Smooth muscle cell of the brain vasculature (primary cell): ENCODE measurements at regions not wholly inside any gene's neighbourhood (a gene's known extent, or its start where the extent isn't known, plus 50 kb on each side); places are given as distances from the start of the nearest gene placed in this dataset.
"Not testable (repeated sequence)": the region's sequence is repeated elsewhere in the genome, so short reads cannot be mapped to it uniquely, and the experiment has no call there.

Experiments
- DNase-seq: peaks from one replicate; pipeline ENCODE4 v3.0.0-alpha.2; 2012; ENCODE audit warnings: low read depth, low spot score

DNA sequence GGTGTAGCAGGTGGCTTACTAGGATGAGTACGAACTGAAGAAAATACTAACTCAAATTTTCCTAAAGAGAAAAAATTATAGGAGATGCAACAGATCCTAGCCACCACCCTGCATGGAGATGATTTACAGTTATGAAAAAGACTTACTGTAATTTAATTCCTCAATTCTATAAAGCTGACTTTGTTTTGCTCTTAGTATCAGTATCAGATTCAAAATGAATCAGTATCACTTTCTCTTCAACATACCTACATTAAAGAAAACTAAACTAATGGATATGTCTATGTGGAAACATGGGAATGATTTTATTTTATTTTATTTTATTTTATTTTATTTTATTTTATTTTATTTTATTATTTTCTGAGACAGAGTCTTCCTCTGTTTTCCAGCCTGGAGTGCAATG, 525.8 kb downstream of the NLGN4X start:
- DNase-seq = no peak

DNA sequence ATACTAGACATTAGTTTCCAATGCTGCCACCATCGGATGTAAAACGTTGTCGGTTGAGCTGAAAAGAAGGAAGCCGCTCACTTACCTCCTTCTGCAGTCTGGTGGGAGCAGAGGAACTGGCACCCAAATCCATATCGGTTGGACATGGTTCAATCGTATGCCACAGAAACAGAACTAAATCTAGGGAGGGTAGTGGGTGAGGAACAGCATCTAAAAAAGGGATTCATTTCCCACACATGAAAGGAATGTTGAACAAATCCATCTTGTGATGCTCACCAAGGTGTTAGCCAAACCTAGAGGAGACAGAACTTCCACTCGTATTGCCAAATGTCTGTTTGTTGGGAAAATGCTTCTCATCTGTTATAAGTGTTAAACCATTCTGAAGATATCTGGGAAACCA, 532.7 kb downstream of the NLGN4X start:
- no peak for DNase-seq

DNA sequence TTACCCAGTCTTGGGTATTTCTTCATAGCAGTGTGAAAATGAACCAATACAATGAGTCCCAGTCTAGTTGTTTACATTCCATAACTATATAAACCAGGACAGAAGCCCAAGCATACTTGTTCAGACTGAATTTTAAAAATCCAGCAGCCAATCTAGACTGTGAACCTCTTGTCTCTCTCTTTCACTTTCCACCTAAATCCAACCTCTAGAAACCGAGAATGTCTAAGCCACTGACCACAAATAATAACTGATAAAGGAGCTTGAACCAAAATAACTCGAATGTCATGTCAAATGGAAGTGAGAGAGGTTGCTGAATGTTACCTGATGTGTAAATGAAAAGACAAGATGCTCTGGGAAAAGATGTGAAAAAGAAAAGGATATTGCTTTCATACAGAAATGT, 544.7 kb downstream of the NLGN4X start:
- no peak for DNase-seq

DNA sequence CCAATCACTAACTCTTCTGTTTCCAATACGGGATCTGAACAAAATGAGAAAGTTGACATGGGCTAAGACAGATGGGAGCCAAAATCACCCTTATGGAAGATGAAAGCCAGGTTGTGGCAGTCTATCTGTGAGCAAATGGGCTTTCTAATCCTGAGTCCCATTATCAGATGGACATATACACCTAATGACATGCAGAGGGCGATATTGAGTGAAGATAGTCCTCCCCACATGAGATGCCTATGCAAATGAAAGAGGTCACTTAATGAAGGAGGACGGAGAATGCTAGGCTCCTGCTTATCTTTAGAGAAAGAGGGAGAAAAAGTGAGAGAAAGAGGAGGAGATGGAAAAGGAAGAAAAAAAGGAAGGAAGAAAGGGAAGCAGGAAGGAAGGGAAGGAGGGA, 547.5 kb downstream of the NLGN4X start:
- no peak for DNase-seq

DNA sequence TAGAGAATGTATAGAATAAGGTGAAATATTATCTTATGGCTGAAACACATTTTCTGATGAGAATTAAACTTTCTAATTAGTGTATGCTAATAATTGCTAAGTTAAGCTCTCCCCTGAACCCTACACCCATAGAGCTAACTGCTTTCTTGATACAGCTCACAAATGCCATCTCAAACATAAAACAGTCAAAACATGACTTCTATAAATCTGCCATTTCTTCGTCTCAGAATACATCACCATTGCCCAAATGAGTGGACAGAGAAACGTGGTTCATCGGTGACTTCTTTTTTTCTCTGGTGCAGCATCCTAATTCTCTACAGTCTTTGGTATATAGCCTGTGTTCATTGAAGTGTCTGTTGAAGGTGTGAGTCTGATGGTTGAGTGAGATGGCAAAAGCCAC, 554.6 kb downstream of the NLGN4X start:
- DNase-seq = no peak

DNA sequence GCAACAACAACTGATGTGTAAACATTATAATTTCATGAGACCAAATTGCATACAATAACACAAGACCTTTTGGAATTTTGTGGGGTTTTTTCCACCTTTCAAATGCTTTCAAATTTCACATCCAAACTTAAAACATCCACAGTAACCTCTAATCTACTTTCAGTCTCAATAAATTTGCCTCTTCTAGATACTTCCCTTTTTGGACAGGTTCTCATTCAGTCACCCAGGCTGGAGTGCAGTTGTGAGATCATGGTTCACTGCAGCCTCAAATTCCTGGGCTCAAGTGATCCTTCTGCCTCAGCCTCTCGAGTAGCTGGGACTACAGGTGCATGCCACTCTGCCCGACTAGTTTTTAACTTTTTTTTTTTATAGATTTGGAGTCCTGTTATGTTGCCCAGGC, 556.6 kb downstream of the NLGN4X start:
- DNase-seq = no peak

DNA sequence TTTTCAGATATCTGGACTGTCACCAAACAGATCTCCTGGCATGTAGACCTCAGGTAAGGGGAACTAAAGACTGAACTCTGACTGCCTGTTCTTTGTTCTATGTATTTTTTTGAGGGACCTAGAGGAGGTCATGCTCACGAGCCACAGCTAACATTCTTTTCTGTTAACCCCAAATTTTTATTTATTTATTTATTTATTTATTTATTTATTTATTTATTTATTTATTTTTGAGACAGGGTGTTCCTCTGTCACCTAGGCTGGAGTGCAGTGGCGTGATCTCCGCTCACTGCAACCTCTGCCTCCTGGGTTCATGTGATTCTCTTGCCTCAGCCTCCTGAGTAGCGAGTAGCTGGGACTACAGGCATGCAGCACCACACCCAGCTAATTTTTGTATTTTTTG, 562.0 kb downstream of the NLGN4X start:
- DNase-seq = not testable (repeated sequence)

DNA sequence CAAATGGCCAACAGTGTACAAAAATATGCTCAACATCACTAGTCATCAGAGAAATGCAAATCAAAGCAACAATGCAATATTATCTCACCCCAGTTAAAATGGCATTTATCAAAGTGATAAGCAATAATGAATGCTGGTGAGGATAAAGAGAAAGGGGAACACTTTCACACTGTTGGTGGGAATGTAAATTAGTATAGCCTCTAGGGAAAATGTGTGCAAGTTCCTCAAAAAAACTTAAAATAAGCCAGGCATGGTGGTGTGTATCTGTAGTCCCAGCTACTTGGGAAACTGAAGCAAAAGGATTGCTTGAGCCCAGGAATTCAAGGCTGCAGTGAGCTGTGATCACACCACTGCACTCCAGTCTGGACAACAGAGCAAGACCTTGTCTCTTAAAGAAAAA, 572.1 kb downstream of the NLGN4X start:
- no peak for DNase-seq

DNA sequence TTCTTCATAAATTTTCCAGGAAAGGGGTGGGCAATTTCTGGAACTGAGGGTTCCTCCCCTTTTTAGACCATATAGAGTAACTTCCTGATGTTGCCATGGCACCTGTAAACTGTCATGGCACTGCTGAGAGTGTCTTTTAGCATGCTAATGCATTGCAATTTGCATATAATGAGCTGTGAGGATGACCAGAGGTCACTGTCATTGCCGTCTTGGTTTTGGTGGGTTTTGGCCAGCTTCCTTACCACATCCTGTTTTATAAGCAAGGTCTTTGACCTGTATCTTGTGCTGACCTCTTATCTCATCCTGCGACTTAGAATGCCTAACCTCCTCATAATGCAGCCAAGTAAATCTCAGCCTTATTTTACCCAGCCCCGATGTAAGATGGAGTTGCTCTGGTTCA, 577.8 kb downstream of the NLGN4X start:
- no peak for DNase-seq

DNA sequence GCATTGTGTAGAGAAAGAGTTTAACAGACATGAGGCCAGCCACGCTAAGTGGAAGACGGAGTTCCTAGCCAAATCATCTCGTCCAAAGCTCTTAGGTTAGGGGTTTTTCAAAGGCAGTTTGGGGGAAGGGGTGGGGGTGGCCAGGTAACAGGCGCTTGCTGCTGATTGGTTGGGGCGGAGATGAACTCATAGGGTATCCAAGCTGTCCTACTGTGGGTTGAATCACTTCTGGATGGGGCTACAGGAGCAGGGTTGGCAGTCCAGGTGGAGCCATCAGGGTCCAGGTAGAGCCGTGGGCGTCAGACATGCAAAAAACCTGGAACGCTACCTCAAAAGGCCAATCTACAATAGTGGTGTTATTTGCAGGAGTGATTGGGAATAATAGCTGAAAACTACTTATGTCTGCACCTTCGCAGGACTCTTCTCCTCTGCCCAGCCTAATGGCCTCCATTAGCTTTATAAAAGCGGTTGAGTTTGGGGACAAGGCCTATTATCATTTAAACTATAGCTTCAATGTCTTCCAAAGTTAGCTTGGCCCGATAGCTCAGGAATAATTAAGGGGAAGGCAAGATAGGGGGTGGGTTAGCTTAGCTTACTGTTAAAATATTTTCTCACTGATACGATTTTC, 579.6 kb downstream of the NLGN4X start:
- no peak for DNase-seq

DNA sequence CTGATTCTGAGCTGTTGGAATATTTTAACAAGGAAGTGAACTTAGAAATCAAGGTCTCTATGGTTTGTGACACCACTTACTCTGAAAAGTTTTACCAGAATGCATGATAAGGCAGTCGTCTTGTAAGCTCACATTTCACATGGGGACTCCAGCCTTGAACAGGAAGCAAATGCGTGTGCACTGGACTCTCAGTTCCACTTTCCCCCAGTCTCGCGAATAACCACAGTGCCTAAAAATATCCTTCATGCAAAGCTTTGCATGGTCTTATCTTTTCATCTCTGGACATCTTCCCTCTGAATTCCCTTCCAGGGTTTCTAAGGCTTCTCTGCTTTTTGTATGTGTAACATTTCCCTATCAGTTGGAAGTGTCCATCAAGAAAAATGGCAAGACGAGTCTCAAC, 581.8 kb downstream of the NLGN4X start:
- no peak for DNase-seq

DNA sequence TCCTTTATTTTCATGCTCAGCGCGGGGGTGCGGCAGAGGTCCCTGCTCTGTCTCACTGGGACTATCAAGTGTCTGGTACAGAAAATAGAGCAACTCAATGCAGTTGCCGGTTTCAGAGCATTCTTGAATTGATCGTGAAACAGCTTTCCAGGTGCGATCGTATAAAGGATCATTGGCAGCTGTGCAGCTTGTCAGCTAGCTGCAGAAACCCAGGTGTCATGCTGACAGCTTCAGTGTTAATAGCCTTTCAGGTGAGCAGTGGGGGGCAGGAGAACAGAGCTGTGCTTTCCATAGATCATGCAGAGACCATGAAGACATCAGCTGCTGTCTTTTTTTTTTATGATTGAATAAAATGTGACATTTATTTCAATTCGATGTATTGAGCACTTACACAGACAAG, 583.9 kb downstream of the NLGN4X start:
- no peak for DNase-seq

DNA sequence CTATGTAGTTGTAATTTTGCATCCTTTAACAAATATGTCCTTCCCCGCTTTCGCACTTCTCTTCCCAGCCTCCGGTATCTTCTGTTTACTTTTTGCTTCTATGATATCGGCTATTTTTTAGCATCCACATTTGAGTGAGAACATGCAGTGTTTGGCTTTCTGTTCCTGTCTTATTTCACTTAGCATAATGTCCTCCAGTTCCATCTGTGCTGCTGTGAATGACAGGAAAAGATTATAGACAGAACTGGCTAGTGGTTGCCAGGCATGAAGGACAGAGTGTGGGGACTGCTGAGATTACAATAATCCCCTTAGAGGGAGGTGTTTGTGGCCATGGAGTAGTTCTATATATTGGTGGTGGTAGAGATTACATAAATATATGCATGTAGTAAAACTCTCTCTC, 588.6 kb downstream of the NLGN4X start:
- no peak for DNase-seq

DNA sequence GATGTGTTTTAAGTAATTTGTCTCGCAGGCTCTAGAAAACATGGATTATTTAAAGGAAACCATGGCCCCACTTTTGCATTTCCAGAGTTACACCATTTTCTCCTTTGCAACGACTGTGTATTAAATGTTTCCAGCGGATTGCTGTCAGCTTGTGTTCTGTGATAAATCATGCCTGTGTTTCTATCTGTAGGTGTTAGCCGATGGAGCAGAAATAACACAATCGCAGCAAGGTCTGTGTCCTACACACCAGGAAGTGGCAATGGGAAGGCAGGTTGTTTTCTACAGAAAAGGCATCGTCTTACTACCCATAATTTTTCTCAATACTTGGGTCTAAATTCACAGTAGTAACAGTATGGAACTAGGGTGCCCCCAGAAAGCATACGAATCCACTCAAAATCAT, 590.1 kb downstream of the NLGN4X start:
- no peak for DNase-seq

DNA sequence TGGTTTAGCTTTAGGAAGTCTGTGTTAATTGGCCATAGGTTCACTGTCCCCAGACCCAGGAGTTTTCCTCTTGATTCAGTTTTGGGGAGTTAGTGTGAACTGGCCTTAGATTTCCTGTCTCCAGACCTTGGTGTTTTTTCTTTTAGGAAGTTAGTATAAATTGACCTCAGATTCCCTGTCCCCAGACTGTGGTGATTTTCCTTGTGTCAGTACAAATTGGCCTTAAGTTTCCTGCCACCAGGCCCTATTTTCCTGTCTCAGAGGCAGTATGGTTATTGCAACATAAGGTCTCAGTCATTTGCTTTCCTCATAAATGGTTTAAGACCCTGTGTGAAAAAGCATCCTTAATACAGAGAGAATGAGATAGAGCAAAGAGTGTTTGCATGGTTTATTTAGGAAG, 595.8 kb downstream of the NLGN4X start:
- DNase-seq = no peak

DNA sequence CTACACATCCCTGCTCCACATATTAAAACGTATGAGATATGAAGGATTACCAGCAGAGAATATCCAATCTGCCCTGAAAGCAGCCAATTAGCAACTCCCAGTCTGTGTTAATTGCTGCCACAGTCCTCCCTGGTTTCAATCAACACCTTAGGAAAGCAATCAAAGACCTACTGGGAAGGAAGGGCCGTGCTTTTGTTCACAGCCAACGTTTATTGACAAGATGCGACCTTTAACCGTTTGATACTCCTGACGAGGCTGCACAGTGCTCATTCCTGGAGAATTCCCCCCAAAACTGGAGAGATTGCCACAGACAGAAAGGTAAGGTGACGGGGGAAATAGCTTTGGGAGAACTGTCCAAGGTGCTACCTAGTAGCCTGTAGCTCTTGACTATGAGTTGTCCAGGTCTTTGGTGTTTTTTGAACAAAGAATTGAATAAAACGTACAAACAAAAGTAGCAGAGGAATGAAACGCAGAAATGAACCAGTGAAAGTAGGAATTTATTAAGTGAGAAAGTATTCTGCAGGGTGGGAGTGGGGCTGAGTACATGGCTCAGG, 596.5 kb downstream of the NLGN4X start:
- DNase-seq = no peak

DNA sequence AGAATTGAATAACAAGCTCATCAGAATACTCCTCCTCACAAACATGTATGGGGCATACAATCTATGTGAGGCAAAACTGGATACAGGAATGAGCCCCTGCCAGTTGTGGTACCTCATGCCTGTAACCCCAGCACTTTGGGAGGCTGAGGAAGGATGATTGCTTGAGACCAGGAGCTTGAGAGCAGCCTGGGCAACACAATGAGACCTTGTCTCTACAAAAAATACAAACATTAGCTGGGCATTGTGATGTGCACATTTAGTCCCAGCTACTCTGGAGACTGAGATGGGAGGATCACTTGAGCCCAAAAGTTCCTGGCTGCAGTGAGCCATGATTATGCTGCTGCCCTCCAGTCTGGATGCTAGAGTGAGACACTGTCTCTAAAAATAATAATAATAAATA, 611.0 kb downstream of the NLGN4X start:
- no peak for DNase-seq

DNA sequence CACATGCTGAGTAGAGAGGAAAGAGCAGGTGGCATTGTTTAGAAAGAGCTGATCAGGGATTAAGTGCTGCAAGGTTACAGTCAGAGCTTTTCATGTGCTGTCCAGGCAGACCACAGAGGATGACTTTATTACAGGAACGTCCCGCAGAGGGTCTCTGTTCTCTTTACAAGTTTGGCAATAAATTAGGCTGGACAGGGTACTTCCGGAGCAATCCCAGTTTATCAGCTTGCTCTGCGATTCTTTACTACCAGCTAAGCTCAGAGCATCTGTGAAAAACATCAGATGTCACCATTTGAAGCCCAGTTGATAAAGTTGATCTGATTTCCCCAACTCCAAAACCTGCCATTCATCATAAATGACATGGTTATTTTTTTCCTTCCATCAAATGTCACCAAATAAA, 633.1 kb downstream of the NLGN4X start:
- DNase-seq = no peak

DNA sequence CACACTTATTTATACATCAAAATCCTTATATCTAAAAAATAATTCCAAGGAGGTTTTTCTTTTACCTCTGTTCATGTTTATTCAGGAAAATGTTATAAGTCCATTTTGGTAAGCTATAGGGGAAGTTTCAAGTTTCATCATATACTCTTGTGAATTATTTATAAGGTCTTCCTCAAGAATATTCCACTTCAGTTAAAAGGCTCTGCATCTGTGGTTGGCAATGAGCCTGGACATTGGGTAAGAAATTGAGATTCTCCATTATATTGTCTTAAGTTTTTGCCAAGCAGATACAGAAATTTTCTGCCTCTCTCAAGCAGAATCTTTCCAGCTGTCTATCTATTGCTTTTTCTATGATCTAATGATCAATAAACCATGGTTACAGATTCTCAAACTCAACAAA, 641.9 kb downstream of the NLGN4X start:
- no peak for DNase-seq

DNA sequence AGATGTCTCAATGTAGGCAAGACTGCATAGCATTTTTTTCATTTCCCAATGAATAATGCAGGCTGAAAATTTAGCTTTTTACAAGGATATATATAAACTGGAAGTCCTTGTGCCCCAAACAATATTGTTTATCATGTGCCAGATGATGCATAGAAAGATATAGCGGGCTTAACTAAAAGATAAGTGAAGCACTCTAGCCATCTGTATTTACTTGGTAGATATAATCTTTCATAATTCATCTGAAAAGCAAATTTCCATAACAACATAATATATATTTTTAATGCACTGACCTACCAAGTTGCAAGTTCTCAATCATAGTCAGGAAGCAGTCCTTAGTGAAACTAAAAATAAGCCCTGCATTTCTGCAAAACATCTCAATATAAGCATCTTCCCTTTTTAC, 653.3 kb downstream of the NLGN4X start:
- DNase-seq = no peak

DNA sequence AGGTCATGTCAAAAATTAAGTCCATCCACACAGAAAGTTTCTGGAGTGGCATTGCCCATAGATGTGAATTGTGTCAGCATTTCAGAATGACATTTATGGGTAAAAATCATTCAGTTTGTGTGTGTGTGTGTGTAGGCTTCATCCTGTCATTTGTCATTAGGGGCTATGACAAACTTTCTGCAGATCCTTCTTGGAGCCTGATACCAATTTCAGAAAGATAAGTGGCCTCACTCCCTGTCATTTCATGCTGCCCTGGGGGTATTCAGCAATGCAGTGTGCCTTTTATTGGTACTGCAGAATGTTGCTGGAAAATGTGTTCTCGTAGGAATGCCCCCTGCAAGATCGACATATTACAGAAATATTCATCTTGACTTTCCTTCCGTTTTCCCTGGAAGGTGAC, 659.7 kb downstream of the NLGN4X start:
- no peak for DNase-seq

DNA sequence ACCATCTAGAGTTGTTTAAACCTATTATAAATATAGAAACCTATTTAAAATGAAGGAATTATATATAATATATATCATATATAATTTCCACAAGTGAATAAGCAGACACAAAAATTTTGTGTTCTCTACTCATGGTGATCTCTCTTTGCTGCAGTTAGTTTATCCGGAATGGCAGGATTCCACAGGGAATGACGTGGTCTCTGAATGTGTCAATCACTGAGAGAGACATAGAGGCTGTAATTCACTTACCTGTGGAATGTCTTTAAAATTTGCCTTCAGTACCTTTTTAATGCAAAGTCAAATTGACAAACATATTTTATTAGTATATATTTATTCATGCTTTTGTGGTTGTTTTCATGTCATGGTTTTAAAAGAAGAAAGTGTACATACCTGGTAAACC, 669.3 kb downstream of the NLGN4X start:
- no peak for DNase-seq

DNA sequence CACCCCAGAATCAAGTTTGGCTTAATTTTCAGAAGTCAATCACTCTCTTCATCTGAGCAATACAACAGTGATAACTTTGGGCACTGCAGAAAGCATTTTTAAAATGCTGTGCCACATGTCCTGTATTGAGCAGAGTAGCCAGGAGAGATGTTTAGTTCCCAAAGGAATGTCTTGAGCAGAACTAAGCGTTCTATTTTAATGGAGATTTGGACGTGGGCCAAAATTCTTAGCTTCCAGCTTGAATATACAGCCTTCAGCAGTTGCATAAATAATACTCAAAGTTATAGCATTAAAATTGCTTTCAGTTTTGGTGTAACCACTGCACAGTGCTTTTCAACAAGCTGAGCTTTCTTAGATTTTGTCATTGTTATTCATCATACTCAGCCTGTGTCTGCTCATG, 679.2 kb downstream of the NLGN4X start:
- no peak for DNase-seq

DNA sequence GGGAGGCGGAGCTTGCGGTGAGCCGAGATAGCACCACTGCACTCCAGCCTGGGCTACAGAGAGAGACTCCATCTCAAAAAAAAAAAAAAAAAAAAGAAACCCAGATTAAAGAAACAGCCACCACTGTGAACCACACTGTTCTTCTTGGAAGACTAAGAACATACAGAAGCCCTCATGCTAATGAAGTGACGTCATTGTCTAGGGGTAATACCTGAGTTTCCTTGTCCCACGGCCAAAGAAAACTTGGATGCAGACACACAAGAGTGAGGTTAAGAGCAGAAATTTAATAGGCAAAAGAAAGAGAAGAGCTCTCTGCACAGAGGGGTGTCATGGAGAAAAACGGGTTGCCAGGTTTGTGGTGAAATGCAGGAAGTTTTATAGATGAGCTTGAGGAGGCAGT, 691.6 kb downstream of the NLGN4X start:
- no peak for DNase-seq
